ENCODE measurements at regions not wholly inside any gene's neighbourhood (a gene's known extent, or its start where the extent isn't known, plus 50 kb on each side); places are given as distances from the start of the nearest gene placed in this dataset.

DNA sequence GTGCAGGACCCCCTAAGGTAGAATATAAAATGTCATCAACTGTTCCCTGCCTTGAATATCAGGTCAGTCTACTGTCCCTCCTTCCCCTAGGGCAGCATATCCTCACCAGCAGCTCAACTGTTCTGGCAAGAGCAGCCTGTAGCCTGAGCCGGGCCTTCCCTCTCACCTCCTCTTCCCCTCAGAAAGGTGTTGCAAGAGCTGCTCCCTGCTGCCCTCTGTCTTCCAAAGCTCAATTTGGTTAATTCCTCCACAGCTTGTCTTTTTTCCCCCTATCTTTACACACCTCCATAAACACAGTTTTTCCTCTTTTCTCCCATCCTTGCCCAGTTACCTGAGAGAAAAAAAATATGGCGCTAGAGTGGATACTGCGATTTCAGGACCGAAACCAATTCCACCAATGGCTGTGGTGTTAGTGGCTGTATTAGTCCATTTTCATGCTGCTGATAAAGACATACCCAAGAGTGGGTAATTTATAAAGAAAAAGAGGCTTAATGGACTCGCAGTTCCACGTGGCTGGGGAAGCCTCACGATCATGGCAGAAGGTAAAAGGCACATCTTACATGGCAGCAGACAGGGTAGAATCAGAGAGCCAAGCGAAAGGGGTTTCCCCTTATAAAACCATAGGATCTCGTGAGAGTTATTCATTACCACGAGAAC lies 184.7 kb downstream of the MREG start (continued):
- TF ChIP-seq TAF1 (CRISPR knock-in tag; IDR thresholded peaks at IDR 0.05) = no peak
- TF ChIP-seq ONECUT2 (CRISPR knock-in tag; IDR thresholded peaks at IDR 0.05) = no peak
- no peak for TF ChIP-seq ZNF460 (CRISPR knock-in tag; IDR thresholded peaks at IDR 0.05; ENCODE audit: borderline replicate concordance)
- TF ChIP-seq ZNF724P (CRISPR knock-in tag; IDR thresholded peaks at IDR 0.05; ENCODE audit: borderline replicate concordance) = no peak
- no peak for TF ChIP-seq ZNF557 (CRISPR knock-in tag; IDR thresholded peaks at IDR 0.05)
- TF ChIP-seq, protein P1, sequence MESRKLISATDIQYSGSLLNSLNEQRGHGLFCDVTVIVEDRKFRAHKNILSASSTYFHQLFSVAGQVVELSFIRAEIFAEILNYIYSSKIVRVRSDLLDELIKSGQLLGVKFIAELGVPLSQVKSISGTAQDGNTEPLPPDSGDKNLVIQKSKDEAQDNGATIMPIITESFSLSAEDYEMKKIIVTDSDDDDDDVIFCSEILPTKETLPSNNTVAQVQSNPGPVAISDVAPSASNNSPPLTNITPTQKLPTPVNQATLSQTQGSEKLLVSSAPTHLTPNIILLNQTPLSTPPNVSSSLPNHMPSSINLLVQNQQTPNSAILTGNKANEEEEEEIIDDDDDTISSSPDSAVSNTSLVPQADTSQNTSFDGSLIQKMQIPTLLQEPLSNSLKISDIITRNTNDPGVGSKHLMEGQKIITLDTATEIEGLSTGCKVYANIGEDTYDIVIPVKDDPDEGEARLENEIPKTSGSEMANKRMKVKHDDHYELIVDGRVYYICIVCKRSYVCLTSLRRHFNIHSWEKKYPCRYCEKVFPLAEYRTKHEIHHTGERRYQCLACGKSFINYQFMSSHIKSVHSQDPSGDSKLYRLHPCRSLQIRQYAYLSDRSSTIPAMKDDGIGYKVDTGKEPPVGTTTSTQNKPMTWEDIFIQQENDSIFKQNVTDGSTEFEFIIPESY (CRISPR knock-in tag; IDR thresholded peaks at IDR 0.05) = 0 out of 2 replicates have a peak, but pooled peaks have one; percentile 59
- TF ChIP-seq GZF1 (CRISPR knock-in tag; IDR thresholded peaks at IDR 0.05) = no peak
- TF ChIP-seq, protein P2, sequence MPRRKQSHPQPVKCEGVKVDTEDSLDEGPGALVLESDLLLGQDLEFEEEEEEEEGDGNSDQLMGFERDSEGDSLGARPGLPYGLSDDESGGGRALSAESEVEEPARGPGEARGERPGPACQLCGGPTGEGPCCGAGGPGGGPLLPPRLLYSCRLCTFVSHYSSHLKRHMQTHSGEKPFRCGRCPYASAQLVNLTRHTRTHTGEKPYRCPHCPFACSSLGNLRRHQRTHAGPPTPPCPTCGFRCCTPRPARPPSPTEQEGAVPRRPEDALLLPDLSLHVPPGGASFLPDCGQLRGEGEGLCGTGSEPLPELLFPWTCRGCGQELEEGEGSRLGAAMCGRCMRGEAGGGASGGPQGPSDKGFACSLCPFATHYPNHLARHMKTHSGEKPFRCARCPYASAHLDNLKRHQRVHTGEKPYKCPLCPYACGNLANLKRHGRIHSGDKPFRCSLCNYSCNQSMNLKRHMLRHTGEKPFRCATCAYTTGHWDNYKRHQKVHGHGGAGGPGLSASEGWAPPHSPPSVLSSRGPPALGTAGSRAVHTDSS (CRISPR knock-in tag; conservative IDR thresholded peaks at IDR 0.05) = no peak
- TF ChIP-seq, protein P3, sequence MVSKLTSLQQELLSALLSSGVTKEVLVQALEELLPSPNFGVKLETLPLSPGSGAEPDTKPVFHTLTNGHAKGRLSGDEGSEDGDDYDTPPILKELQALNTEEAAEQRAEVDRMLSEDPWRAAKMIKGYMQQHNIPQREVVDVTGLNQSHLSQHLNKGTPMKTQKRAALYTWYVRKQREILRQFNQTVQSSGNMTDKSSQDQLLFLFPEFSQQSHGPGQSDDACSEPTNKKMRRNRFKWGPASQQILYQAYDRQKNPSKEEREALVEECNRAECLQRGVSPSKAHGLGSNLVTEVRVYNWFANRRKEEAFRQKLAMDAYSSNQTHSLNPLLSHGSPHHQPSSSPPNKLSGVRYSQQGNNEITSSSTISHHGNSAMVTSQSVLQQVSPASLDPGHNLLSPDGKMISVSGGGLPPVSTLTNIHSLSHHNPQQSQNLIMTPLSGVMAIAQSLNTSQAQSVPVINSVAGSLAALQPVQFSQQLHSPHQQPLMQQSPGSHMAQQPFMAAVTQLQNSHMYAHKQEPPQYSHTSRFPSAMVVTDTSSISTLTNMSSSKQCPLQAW (CRISPR knock-in tag; IDR thresholded peaks at IDR 0.05) = no peak
- no peak for TF ChIP-seq ZFP62 (CRISPR knock-in tag; IDR thresholded peaks at IDR 0.05)
- TF ChIP-seq AGO2 (optimal IDR thresholded peaks at IDR 0.05; ENCODE audit: low read depth, low read length) = no peak
- TF ChIP-seq ZNF205 (CRISPR knock-in tag; IDR thresholded peaks at IDR 0.05) = no peak
- no peak for TF ChIP-seq ZNF333 (CRISPR knock-in tag; IDR thresholded peaks at IDR 0.05; ENCODE audit: borderline replicate concordance)
- 0 out of 2 replicates have a peak, but pooled peaks have one; percentile 7 for TF ChIP-seq SRF (IDR thresholded peaks at IDR 0.05; ENCODE audit: low read depth, low read length)
- TF ChIP-seq NR2F2 (IDR thresholded peaks at IDR 0.05; ENCODE audit: borderline replicate concordance, low read depth) = no peak
- TF ChIP-seq SOX13 (IDR thresholded peaks at IDR 0.05) = no peak
- TF ChIP-seq SOX13 (CRISPR knock-in tag; conservative IDR thresholded peaks at IDR 0.05 in 1 of 2, IDR thresholded peaks at IDR 0.05 in 1 of 2) = peak in 1 of 2 experiments; percentile 61; a peak in 1 of 4 replicates
- no peak for TF ChIP-seq MYNN (CRISPR knock-in tag; IDR thresholded peaks at IDR 0.05; ENCODE audit: low read depth)
- TF ChIP-seq, protein P4, sequence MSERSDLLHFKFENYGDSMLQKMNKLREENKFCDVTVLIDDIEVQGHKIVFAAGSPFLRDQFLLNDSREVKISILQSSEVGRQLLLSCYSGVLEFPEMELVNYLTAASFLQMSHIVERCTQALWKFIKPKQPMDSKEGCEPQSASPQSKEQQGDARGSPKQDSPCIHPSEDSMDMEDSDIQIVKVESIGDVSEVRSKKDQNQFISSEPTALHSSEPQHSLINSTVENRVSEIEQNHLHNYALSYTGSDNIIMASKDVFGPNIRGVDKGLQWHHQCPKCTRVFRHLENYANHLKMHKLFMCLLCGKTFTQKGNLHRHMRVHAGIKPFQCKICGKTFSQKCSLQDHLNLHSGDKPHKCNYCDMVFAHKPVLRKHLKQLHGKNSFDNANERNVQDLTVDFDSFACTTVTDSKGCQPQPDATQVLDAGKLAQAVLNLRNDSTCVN (CRISPR knock-in tag; IDR thresholded peaks at IDR 0.05; ENCODE audit: borderline replicate concordance) = no peak
- TF ChIP-seq ZNF17 (CRISPR knock-in tag; IDR thresholded peaks at IDR 0.05) = no peak
- no peak for TF ChIP-seq TBX3 (IDR thresholded peaks at IDR 0.05; ENCODE audit: borderline replicate concordance)
- TF ChIP-seq SRSF1 (optimal IDR thresholded peaks at IDR 0.05; ENCODE audit: low read depth, low read length) = no peak
- TF ChIP-seq ZC3H4 (CRISPR knock-in tag; IDR thresholded peaks at IDR 0.05; ENCODE audit: borderline replicate concordance) = no peak
- TF ChIP-seq, protein P5, sequence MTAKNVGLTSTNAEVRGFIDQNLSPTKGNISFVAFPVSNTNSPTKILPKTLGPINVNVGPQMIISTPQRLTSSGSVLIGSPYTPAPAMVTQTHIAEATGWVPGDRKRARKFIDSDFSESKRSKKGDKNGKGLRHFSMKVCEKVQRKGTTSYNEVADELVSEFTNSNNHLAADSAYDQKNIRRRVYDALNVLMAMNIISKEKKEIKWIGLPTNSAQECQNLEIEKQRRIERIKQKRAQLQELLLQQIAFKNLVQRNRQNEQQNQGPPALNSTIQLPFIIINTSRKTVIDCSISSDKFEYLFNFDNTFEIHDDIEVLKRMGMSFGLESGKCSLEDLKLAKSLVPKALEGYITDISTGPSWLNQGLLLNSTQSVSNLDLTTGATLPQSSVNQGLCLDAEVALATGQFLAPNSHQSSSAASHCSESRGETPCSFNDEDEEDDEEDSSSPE (CRISPR knock-in tag; IDR thresholded peaks at IDR 0.05) = no peak

Measured in HepG2 (cell line).